Suppressor macrophage treated with lipopolysaccharide for 4 hours (primary cell): ENCODE measurements at regions not wholly inside any gene's neighbourhood (a gene's known extent, or its start where the extent isn't known, plus 50 kb on each side); places are given as distances from the start of the nearest gene placed in this dataset.
"Not testable (repeated sequence)": the region's sequence is repeated elsewhere in the genome, so short reads cannot be mapped to it uniquely, and the experiment has no call there.

ENCODE experiments used
- DNase-seq: peaks from one replicate; pipeline ENCODE4 v3.0.0-alpha.2; 2020

- not testable (repeated sequence) for DNase-seq
These were observed 131.9 kb upstream of the FOXD4L5 start for GRCh38 chr9:65416948-65417347.

- DNase-seq = not testable (repeated sequence)
These were observed 129.2 kb upstream of the FOXD4L5 start for GRCh38 chr9:65414249-65414648.

- DNase-seq = not testable (repeated sequence)
These were observed 128.4 kb upstream of the FOXD4L5 start for GRCh38 chr9:65413371-65413770.

GRCh38 chr9:65411901-65412300 is 126.9 kb upstream of the FOXD4L5 start:
- no peak for DNase-seq

GRCh38 chr9:65411336-65411735 is 126.3 kb upstream of the FOXD4L5 start:
- DNase-seq = no peak

- no peak for DNase-seq
These were observed 125.9 kb upstream of the FOXD4L5 start for GRCh38 chr9:65410926-65411325.

GRCh38 chr9:65409471-65409980 is 124.5 kb upstream of the FOXD4L5 start:
- DNase-seq = no peak

GRCh38 chr9:65408806-65409205 is 123.8 kb upstream of the FOXD4L5 start:
- not testable (repeated sequence) for DNase-seq

- not testable (repeated sequence) for DNase-seq
These were observed 121.6 kb upstream of the FOXD4L5 start for GRCh38 chr9:65406625-65407024.

GRCh38 chr9:65405766-65406165 is 120.8 kb upstream of the FOXD4L5 start:
- DNase-seq = not testable (repeated sequence)

GRCh38 chr9:65405253-65405652 is 120.2 kb upstream of the FOXD4L5 start:
- no peak for DNase-seq

- DNase-seq = no peak
These were observed 119.4 kb upstream of the FOXD4L5 start for GRCh38 chr9:65404232-65405006.

GRCh38 chr9:65403721-65404120 is 118.7 kb upstream of the FOXD4L5 start:
- no peak for DNase-seq

- DNase-seq = not testable (repeated sequence)
These were observed 118.1 kb upstream of the FOXD4L5 start for GRCh38 chr9:65403072-65403471.

- not testable (repeated sequence) for DNase-seq
These were observed 117.3 kb upstream of the FOXD4L5 start for GRCh38 chr9:65402206-65402870.

- not testable (repeated sequence) for DNase-seq
These were observed 116.5 kb upstream of the FOXD4L5 start for GRCh38 chr9:65401456-65402045.

- no peak for DNase-seq
These were observed 115.9 kb upstream of the FOXD4L5 start for GRCh38 chr9:65400886-65401285.

GRCh38 chr9:65397763-65398719 is 113.0 kb upstream of the FOXD4L5 start:
- not testable (repeated sequence) for DNase-seq

GRCh38 chr9:65397226-65397625 is 112.2 kb upstream of the FOXD4L5 start:
- not testable (repeated sequence) for DNase-seq

GRCh38 chr9:65396601-65397000 is 111.6 kb upstream of the FOXD4L5 start:
- DNase-seq = not testable (repeated sequence)

- not testable (repeated sequence) for DNase-seq
These were observed 110.8 kb upstream of the FOXD4L5 start for GRCh38 chr9:65395789-65396188.

GRCh38 chr9:65395121-65395520 is 110.1 kb upstream of the FOXD4L5 start:
- DNase-seq = not testable (repeated sequence)
